ENCODE measurements at regions not wholly inside any gene's neighbourhood (a gene's known extent, or its start where the extent isn't known, plus 50 kb on each side); places are given as distances from the start of the nearest gene placed in this dataset.

- H3K4me3 ChIP-seq: no peak overlapping the region
- H3K9me3 ChIP-seq (ENCODE audit: low read depth): no peaks in the 10 kb centered on the region
- DNase-seq (ENCODE audit: low read depth in 1 of 2, low spot score in 1 of 2): no peak
- no peak for TF ChIP-seq CTCF (IDR thresholded peaks at IDR 0.05; ENCODE audit: low read depth, low read length)
- H3K27ac ChIP-seq: no peak overlapping the region
- no peaks in the 10 kb centered on the region for H3K36me3 ChIP-seq
- no peaks in the 10 kb centered on the region for H3K4me1 ChIP-seq (ENCODE audit: low read depth)
- H3K27me3 ChIP-seq: peaks cover 18% of the 10 kb centered on the region
Observed at GRCh38 chr11:31910950-31911576, 99.9 kb upstream of the PAX6 start.

GRCh38 chr11:31903225-31904074 lies 92.3 kb upstream of the PAX6 start:
- Histone ChIP-seq H3K27me3 (no peaks in the 10 kb centered on the region), H3K9me3 (ENCODE audit: low read depth) (no peaks in the 10 kb centered on the region)

DNA sequence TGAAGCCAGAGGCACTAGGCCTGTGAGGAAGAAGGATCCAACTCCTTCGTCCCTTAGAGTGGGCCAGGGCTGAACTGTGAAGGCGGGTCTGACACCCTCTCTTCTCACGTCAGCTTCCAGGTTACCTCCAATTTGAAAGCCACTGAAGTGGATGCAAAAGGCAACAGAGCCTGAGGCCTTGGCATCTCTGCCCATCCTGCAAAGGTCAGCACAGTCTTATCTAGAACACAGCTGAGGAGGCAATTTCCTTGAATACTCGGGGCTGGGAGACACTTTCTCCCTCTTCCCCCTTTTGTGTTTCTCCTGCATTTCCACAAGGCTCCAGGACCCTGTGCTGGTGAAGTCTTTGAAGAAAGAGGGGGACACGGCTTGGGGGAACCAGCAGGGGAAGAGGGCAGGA lies 91.6 kb upstream of the PAX6 start:
- Histone ChIP-seq H3K27me3 (no peaks in the 10 kb centered on the region), H3K27ac (no peak overlapping the region), H3K4me1 (ENCODE audit: low read depth) (peaks cover 13% of the 10 kb centered on the region), H3K9me3 (ENCODE audit: low read depth) (no peaks in the 10 kb centered on the region), H3K4me3 (no peak overlapping the region), H3K36me3 (no peaks in the 10 kb centered on the region)
- DNase-seq (ENCODE audit: low read depth in 1 of 2, low spot score in 1 of 2): no peak
- no peak for TF ChIP-seq CTCF (IDR thresholded peaks at IDR 0.05; ENCODE audit: low read depth, low read length)

More at GRCh38 chr11:31903225-31904074, 92.3 kb upstream of the PAX6 start:
- DNase-seq (ENCODE audit: low read depth in 1 of 2, low spot score in 1 of 2): peak in 1 of 2 donors; percentile 40
- Histone ChIP-seq H3K4me1 (ENCODE audit: low read depth) (peaks cover 13% of the 10 kb centered on the region), H3K4me3 (no peak overlapping the region), H3K27ac (peak overlapping the region; percentile 8), H3K36me3 (no peaks in the 10 kb centered on the region)
- TF ChIP-seq CTCF (IDR thresholded peaks at IDR 0.05; ENCODE audit: low read depth, low read length): no peak

DNA sequence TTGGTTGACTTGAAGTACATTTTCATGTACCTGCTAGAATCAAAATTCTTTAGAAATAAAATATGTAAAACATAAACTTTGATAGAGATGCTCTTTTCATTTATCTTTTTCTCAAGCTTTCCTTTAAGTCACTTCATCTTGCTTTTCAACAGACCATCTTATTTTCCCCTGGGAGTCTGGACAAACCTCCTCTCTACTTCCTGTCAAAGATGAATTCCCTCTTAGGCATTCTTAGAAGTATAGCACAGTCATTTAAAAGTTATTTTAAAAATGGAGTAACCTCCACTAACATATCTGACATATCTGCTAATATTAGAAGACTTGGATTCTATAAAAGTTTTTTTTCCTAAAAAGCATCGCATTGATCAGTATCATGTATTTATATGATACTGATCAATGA lies 84.8 kb upstream of the PAX6 start:
- Histone ChIP-seq H3K27me3 (no peaks in the 10 kb centered on the region), H3K36me3 (no peaks in the 10 kb centered on the region), H3K4me3 (no peak overlapping the region), H3K9me3 (ENCODE audit: low read depth) (no peaks in the 10 kb centered on the region), H3K4me1 (ENCODE audit: low read depth) (no peaks in the 10 kb centered on the region), H3K27ac (no peak overlapping the region)
- no peak for DNase-seq (ENCODE audit: low read depth in 1 of 2, low spot score in 1 of 2)
- TF ChIP-seq CTCF (IDR thresholded peaks at IDR 0.05; ENCODE audit: low read depth, low read length): no peak

DNA sequence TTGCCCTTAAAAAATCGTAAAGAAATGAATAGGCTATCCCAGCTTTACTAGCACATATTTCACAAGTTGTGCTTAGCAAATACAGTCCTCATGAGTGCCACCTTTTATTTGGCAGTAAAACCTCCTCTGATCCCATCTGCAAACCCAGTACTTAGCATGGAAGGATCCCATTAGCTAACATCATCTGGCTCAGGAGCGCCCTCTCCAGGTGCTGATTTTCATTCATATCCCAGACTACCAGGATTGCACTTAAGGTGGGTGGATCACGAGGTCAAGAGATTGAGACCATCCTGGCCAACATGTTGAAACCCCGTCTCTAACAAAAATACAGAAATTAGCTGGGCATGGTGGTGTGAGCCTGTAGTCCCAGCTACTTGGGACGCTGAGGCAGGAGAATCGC lies 76.1 kb upstream of the PAX6 start:
- TF ChIP-seq CTCF (IDR thresholded peaks at IDR 0.05; ENCODE audit: low read depth, low read length): peak; percentile 4
- Histone ChIP-seq H3K4me3 (no peak overlapping the region), H3K27ac (no peak overlapping the region), H3K4me1 (ENCODE audit: low read depth) (no peaks in the 10 kb centered on the region), H3K27me3 (peaks cover 7% of the 10 kb centered on the region), H3K9me3 (ENCODE audit: low read depth) (no peaks in the 10 kb centered on the region), H3K36me3 (no peaks in the 10 kb centered on the region)
- no peak for DNase-seq (ENCODE audit: low read depth in 1 of 2, low spot score in 1 of 2)

Data from cardiac muscle cell (in vitro differentiated cells and primary cell).